ENCODE measurements at regions not wholly inside any gene's neighbourhood (a gene's known extent, or its start where the extent isn't known, plus 50 kb on each side); places are given as distances from the start of the nearest gene placed in this dataset.

DNA sequence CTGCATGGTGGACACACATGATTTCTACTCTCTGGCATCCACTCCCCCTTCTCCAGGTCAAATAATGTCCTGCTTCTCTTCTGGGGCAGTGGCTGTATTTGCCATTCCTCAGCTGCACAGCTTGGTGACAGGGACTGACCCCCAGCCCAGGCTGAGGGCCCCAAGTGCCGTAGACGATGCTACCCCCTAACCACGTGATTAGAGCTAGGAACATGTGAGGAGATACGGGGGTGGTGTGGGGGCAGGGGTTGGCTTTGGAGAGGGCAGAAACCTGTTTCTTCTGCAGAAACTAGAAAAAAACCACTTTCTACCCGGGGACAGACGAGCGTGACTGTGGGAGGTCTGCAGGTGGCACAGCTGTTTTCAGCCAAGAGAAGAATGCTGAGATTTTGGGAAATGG lies 192.4 kb downstream of the SIPA1L2 start (continued):
- TF ChIP-seq, protein P1, sequence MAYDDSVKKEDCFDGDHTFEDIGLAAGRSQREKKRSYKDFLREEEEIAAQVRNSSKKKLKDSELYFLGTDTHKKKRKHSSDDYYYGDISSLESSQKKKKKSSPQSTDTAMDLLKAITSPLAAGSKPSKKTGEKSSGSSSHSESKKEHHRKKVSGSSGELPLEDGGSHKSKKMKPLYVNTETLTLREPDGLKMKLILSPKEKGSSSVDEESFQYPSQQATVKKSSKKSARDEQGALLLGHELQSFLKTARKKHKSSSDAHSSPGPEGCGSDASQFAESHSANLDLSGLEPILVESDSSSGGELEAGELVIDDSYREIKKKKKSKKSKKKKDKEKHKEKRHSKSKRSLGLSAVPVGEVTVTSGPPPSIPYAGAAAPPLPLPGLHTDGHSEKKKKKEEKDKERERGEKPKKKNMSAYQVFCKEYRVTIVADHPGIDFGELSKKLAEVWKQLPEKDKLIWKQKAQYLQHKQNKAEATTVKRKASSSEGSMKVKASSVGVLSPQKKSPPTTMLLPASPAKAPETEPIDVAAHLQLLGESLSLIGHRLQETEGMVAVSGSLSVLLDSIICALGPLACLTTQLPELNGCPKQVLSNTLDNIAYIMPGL (CRISPR knock-in tag; IDR thresholded peaks at IDR 0.05), result no peak
- TF ChIP-seq BDP1 (IDR thresholded peaks at IDR 0.05; ENCODE audit: insufficient read depth, insufficient read length) (no peak), SRSF7 (optimal IDR thresholded peaks at IDR 0.05; ENCODE audit: low read depth, low read length) (no peak), ZKSCAN8 (CRISPR knock-in tag; IDR thresholded peaks at IDR 0.05) (no peak), ZZZ3 (IDR thresholded peaks at IDR 0.05) (no peak)

DNA sequence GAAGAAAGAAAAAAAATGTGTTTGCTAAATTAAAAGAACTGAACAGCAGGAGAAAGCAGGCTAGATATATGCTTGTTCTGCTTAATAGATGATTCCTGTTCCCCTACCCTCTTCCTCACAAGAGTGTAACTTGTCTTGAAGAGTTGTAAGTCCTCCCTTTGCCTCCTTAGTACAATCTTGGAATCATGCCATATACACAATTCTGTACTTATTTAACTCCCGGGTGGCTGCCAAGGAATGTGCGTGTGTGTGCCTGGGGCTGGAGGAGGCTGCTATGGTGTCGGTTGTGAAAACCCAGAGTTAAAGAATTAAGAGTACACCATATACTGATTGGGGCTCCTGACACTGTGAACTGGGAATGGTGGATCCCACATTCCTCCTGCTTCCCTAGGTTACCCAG lies 194.2 kb downstream of the SIPA1L2 start:
- Histone ChIP-seq H3K4me2 (ENCODE audit: insufficient read depth, low read length) (no peak overlapping the region), H3K27ac (ENCODE audit: extremely low read depth, low read depth, low read length) (no peak overlapping the region), H3K4me3 (no peak overlapping the region), H3K9me3 (replicated peaks; ENCODE audit: control insufficient read depth, insufficient read depth, low read depth, low read length) (no peaks in the 10 kb centered on the region), H3K9ac (ENCODE audit: insufficient read depth in 1 of 2, low read depth in 2 of 2, low read length in 2 of 2) (no peak overlapping the region), H3K79me2 (ENCODE audit: control insufficient read depth, insufficient read depth, low read length) (no peaks in the 10 kb centered on the region), H4K20me1 (replicated peaks; ENCODE audit: control insufficient read depth, insufficient read depth, low read length) (no peaks in the 10 kb centered on the region), H3K36me3 (ENCODE audit: control insufficient read depth, insufficient read depth, low read length) (no peaks in the 10 kb centered on the region), H3K27me3 (ENCODE audit: control insufficient read depth in 2 of 2, insufficient read depth in 2 of 2, low read length in 2 of 2) (no peaks in the 10 kb centered on the region), H3K9me1 (ENCODE audit: control insufficient read depth, insufficient read depth, low read length) (no peaks in the 10 kb centered on the region), H2AFZ (ENCODE audit: low read depth, low read length) (no peak overlapping the region), H3K4me1 (replicated peaks in 1 of 2; ENCODE audit: control insufficient read depth in 2 of 2, insufficient read depth in 2 of 2, low read length in 2 of 2) (no peaks in the 10 kb centered on the region)
- WGBS (ENCODE audit: insufficient coverage, low coverage, missing lambda C conversion rate), result 0% methylated on average over 3 of the region's 3 CpGs
- in situ Hi-C loops (cut with MboI), result no loop called here
- intact Hi-C loops (cut with micrococcal nuclease), result no loop called here
- BruUV-seq (replicated peaks), result no TSS peak
- no peak for DNase-seq (ENCODE audit: extremely low read depth in 1 of 4, low spot score in 3 of 4)
- no peak for ATAC-seq
- POLR2A ChIA-PET, result no interaction called here
- CTCF ChIA-PET (ENCODE audit: low intra/inter-chr PET ratio), result no interaction called here
- no peak for FAIRE-seq
- TF ChIP-seq, protein P2, sequence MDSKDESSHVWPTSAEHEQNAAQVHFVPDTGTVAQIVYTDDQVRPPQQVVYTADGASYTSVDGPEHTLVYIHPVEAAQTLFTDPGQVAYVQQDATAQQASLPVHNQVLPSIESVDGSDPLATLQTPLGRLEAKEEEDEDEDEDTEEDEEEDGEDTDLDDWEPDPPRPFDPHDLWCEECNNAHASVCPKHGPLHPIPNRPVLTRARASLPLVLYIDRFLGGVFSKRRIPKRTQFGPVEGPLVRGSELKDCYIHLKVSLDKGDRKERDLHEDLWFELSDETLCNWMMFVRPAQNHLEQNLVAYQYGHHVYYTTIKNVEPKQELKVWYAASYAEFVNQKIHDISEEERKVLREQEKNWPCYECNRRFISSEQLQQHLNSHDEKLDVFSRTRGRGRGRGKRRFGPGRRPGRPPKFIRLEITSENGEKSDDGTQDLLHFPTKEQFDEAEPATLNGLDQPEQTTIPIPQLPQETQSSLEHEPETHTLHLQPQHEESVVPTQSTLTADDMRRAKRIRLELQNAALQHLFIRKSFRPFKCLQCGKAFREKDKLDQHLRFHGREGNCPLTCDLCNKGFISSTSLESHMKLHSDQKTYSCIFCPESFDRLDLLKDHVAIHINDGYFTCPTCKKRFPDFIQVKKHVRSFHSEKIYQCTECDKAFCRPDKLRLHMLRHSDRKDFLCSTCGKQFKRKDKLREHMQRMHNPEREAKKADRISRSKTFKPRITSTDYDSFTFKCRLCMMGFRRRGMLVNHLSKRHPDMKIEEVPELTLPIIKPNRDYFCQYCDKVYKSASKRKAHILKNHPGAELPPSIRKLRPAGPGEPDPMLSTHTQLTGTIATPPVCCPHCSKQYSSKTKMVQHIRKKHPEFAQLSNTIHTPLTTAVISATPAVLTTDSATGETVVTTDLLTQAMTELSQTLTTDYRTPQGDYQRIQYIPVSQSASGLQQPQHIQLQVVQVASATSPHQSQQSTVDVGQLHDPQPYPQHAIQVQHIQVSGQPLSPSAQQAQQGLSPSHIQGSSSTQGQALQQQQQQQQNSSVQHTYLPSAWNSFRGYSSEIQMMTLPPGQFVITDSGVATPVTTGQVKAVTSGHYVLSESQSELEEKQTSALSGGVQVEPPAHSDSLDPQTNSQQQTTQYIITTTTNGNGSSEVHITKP (IDR thresholded peaks at IDR 0.05; ENCODE audit: partially characterized antibody), result no peak
- TF ChIP-seq RUNX1 (IDR thresholded peaks at IDR 0.05; ENCODE audit: low read depth), result no peak
- TF ChIP-seq HDAC6 (IDR thresholded peaks at IDR 0.05; ENCODE audit: low read depth, low read length), result no peak

Measured in K562 (cell line).